Right lobe of liver (tissue), 6 donors: ENCODE measurements at regions not wholly inside any gene's neighbourhood (a gene's known extent, or its start where the extent isn't known, plus 50 kb on each side); places are given as distances from the start of the nearest gene placed in this dataset.

Experiments
- ATAC-seq, 4 donors: fragments of 200-7000 bp; cut with Tn5 transposase; one replicate each; pipeline ENCODE4 v1.9.1; 2020; ENCODE audit warnings: mild to moderate bottlenecking in 4 of 4, moderate library complexity in 4 of 4
- DNase-seq, 3 donors: peaks; one replicate each; pipeline ENCODE4 v3.0.0-alpha.2; 2020
- H3K27ac ChIP-seq, 3 donors: fragments of 200-600 bp; one replicate each; pipeline ENCODE4 v1.8.0; 2022
- H3K27me3 ChIP-seq, 2 donors: fragments of 200-600 bp; one replicate each; pipeline ENCODE4 v1.8.0; 2022
- H3K36me3 ChIP-seq, 4 donors: fragments of 200-600 bp; sonication (generic) in 1 of 4; one replicate each; pipeline versions ENCODE4 v1.5.1 to v1.8.0; 2017 to 2022; ENCODE audit warnings: control low read depth in 1 of 4
- H3K4me1 ChIP-seq, 4 donors: fragments of 200-600 bp; sonication (generic) in 1 of 4; one replicate each; pipeline versions ENCODE4 v1.5.1 to v1.8.0; 2017 to 2022; ENCODE audit warnings: control low read depth in 1 of 4
- H3K4me3 ChIP-seq, 3 donors: fragments of 200-600 bp; one replicate each; pipeline ENCODE4 v1.8.0; 2022
- H3K9me3 ChIP-seq, 4 donors: fragments of 200-600 bp; sonication (generic) in 1 of 4; one replicate each; pipeline versions ENCODE4 v1.5.1 to v1.8.0; 2017 to 2022; ENCODE audit warnings: control low read depth in 1 of 4
- CTCF ChIP-seq, 4 donors: fragments of 200-600 bp in 3 of 4; fragments of 450-650 bp in 1 of 4; IDR thresholded peaks; one replicate each; pipeline versions ENCODE4 v1.5.1 to v1.8.0; 2016 to 2022; ENCODE audit warnings: antibody characterized with exemption in 4 of 4, mild to moderate bottlenecking in 2 of 4
- POLR2A ChIP-seq: fragments of 450-650 bp; IDR thresholded peaks from one replicate; pipeline ENCODE4 v1.6.1; 2017; ENCODE audit warnings: antibody characterized with exemption, mild to moderate bottlenecking
- WGBS: methylation state at CpG from one replicate; pipeline ENCODE4 v1.1.6; 2018; ENCODE audit warnings: low coverage, low lambda C conversion rate; ENCODE audit not compliant: insufficient coverage; ENCODE audit errors: missing lambda C conversion rate; 5-methylcytosine and 5-hydroxymethylcytosine counted together
- intact Hi-C, 2 donors: fragments of 100-400 bp; cut with DNase I; formaldehyde crosslinking; loops; one replicate each; pipeline versions ENCODE4 v1.11.2 to v1.14.1; 2022
- donor health status: DM: no; HTN: yes; CAD: no.
- donor health status: DM: no; HTN: no; CAD: no.
- donor health status: DM: no; HTN: no; CAD: no.
- donor health status: DM: no; HTN: yes; CAD: no.
- donor health status: DM: no; HTN: yes; CAD: no.

- intact Hi-C loops: no loop called here
- H3K27ac ChIP-seq: no peak overlapping the region
- 51% methylated on average over 3 of the region's 8 CpGs for WGBS
- TF ChIP-seq POLR2A (no peak), CTCF (IDR thresholded peaks at IDR 0.05) (no peak)
- no peaks in the 10 kb centered on the region for H3K27me3 ChIP-seq
- no peak for ATAC-seq
- no peaks in the 10 kb centered on the region for H3K9me3 ChIP-seq
- no peaks in the 10 kb centered on the region for H3K4me1 ChIP-seq
- H3K4me3 ChIP-seq: no peak overlapping the region
- no peak for DNase-seq
- no peaks in the 10 kb centered on the region for H3K36me3 ChIP-seq
Measured at GRCh38 chr22:47458348-47458747, 695.9 kb downstream of the TBC1D22A start.

- H3K4me3 ChIP-seq: no peak overlapping the region
- no peaks in the 10 kb centered on the region for H3K4me1 ChIP-seq
- H3K27me3 ChIP-seq: no peaks in the 10 kb centered on the region
- TF ChIP-seq CTCF (IDR thresholded peaks at IDR 0.05) (no peak), POLR2A (no peak)
- no peak for ATAC-seq
- intact Hi-C loops: no loop called here
- no peaks in the 10 kb centered on the region for H3K36me3 ChIP-seq
- 59% methylated on average over 9 of the region's 23 CpGs for WGBS
- no peak overlapping the region for H3K27ac ChIP-seq
- no peak for DNase-seq
- H3K9me3 ChIP-seq: no peaks in the 10 kb centered on the region
Measured at GRCh38 chr22:47457509-47458300, 695.3 kb downstream of the TBC1D22A start.

GRCh38 chr22:47457021-47457420 lies 694.6 kb downstream of the TBC1D22A start:
- Histone ChIP-seq H3K36me3 (no peaks in the 10 kb centered on the region), H3K27ac (no peak overlapping the region), H3K4me1 (no peaks in the 10 kb centered on the region), H3K4me3 (no peak overlapping the region), H3K9me3 (no peaks in the 10 kb centered on the region), H3K27me3 (no peaks in the 10 kb centered on the region)
- ATAC-seq (no peak), DNase-seq (no peak)
- TF ChIP-seq POLR2A (no peak), CTCF (IDR thresholded peaks at IDR 0.05) (no peak)
- 80% methylated on average over 1 of the region's 14 CpGs for WGBS
- intact Hi-C loops: no loop called here

- 70% methylated on average over 6 of the region's 11 CpGs for WGBS
- no peaks in the 10 kb centered on the region for H3K4me1 ChIP-seq
- H3K27me3 ChIP-seq: no peaks in the 10 kb centered on the region
- H3K4me3 ChIP-seq: no peak overlapping the region
- TF ChIP-seq CTCF (IDR thresholded peaks at IDR 0.05): no peak
- TF ChIP-seq POLR2A: no peak
- ATAC-seq (no peak), DNase-seq (no peak)
- H3K36me3 ChIP-seq: no peaks in the 10 kb centered on the region
- intact Hi-C loops: no loop called here
- no peak overlapping the region for H3K27ac ChIP-seq
- H3K9me3 ChIP-seq: no peaks in the 10 kb centered on the region
Measured at GRCh38 chr22:47456031-47456430, 693.6 kb downstream of the TBC1D22A start.
